ENCODE measurements at regions not wholly inside any gene's neighbourhood (a gene's known extent, or its start where the extent isn't known, plus 50 kb on each side); places are given as distances from the start of the nearest gene placed in this dataset.
A peak's percentile ranks its signal among the peaks of the same experiment; 100 is the strongest.
"Not testable (repeated sequence)": the region's sequence is repeated elsewhere in the genome, so short reads cannot be mapped to it uniquely, and the experiment has no call there.

GRCh38 chr3:171548917-171549316 lies 88.7 kb upstream of the TNIK start:
- ATAC-seq (no peak), DNase-seq (no peak)
- intact Hi-C loops (cut with DNase I), result no loop called here

- DNase-seq (no peak), ATAC-seq (peak in 1 of 2 donors; percentile 40)
- intact Hi-C loops (cut with DNase I), result no loop called here
Measured at GRCh38 chr3:171543759-171544300, 83.6 kb upstream of the TNIK start.

DNA sequence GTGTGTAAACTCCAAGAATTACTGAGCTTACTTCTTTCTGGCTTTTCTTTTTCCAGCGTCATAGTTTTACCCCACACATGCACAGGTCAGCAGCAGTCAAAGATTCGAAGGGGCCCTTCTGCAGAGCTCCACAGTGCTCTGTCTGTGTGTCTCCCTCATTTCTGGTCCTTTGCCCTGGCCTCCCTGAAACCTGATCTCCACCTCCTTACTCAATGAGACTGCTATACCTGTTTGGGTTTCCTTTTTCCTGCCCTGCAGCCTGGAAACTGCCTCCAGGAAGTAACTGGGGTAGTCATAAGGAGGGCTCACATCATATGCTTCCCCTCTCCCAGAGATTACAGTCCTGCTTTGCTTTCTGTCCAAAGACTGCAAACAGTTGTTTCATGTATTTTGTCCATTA lies 82.8 kb upstream of the TNIK start:
- no peak for ATAC-seq
- no peak for DNase-seq
- intact Hi-C loops (cut with DNase I), result no loop called here

DNA sequence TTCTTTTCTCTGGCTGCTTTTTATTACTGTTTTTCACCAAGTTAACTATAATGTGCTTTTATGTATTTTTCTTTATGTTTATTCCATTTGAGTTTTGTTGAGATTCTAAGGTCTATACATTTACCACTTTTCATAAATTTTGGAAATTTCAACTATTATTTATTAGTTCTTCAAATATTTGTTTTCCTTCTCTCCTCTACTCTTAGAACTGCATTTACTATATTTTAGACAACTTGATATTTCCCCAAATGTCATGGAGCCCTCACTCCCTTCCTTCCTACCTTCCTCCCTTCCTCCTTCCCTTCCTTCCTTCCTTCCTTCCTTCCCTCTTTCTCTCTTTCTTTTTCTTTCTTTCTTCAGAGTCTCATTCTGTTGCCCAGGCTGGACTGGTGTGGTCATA lies 81.4 kb upstream of the TNIK start:
- DNase-seq, result no peak
- intact Hi-C loops (cut with DNase I), result no loop called here
- ATAC-seq, result no peak

- DNase-seq (no peak), ATAC-seq (no peak)
- intact Hi-C loops (cut with DNase I), result no loop called here
Measured at GRCh38 chr3:171541181-171541580, 81.0 kb upstream of the TNIK start.

GRCh38 chr3:171535799-171536198 lies 75.6 kb upstream of the TNIK start:
- ATAC-seq, result no peak
- intact Hi-C loops (cut with DNase I), result no loop called here
- no peak for DNase-seq

- no peak for ATAC-seq
- intact Hi-C loops (cut with DNase I), result no loop called here
- no peak for DNase-seq
Measured at GRCh38 chr3:171535133-171535532, 74.9 kb upstream of the TNIK start.

GRCh38 chr3:171533702-171534101 lies 73.5 kb upstream of the TNIK start:
- DNase-seq (no peak), ATAC-seq (no peak)
- intact Hi-C loops (cut with DNase I), result no loop called here

- ATAC-seq (no peak), DNase-seq (no peak)
- intact Hi-C loops (cut with DNase I), result no loop called here
Measured at GRCh38 chr3:171532294-171532693, 72.1 kb upstream of the TNIK start.

DNA sequence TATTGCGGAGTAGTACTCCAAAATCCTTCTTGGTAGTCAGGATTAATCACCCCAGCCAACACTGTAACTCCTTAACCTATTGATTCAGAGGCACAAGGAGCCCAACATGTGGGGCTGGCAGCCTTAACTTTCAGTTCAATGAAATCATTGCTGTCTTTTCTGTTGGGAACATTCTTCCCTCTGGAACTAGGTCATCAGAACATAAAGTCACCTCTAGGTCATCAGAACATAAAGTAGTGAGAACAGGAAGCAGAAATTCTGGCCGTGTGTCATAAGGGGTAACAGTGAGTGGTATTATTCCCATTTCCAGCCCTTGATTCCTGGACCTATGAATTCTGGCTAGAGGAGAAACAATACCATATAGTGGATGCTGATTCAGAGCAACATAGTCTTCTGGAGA lies 71.5 kb upstream of the TNIK start:
- ATAC-seq (no peak), DNase-seq (no peak)
- intact Hi-C loops (cut with DNase I), result no loop called here

GRCh38 chr3:171528102-171528501 lies 67.9 kb upstream of the TNIK start:
- ATAC-seq (no peak), DNase-seq (no peak)
- intact Hi-C loops (cut with DNase I), result no loop called here

- intact Hi-C loops (cut with DNase I), result no loop called here
- DNase-seq, result no peak
- ATAC-seq, result no peak
Measured at GRCh38 chr3:171526869-171527268, 66.7 kb upstream of the TNIK start.

DNA sequence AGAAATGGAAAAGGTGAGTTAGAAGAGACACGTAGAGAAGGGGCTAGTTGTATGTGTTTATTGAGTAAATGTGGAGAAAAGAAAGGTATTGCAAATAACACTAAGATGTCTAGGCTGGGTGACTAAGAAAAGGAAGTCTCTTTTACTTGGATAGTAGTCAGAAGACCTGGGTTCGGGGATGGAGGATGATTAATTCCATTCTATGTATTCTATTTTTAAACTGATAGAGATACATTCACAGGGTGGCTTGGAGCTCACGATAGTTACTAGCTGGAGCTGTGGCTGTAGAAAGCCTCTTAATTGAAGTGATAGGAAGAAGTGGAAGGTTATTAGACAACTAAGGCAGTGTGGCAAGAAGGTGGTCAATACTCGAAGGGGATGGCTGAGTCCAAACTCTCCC lies 65.9 kb upstream of the TNIK start:
- DNase-seq (no peak), ATAC-seq (no peak)

GRCh38 chr3:171525437-171525836 lies 65.2 kb upstream of the TNIK start:
- no peak for DNase-seq
- no peak for ATAC-seq
- intact Hi-C loops (cut with DNase I), result no loop called here

More for the DNA sequence above, 65.9 kb upstream of the TNIK start:
- intact Hi-C loops (cut with DNase I), result no loop called here

DNA sequence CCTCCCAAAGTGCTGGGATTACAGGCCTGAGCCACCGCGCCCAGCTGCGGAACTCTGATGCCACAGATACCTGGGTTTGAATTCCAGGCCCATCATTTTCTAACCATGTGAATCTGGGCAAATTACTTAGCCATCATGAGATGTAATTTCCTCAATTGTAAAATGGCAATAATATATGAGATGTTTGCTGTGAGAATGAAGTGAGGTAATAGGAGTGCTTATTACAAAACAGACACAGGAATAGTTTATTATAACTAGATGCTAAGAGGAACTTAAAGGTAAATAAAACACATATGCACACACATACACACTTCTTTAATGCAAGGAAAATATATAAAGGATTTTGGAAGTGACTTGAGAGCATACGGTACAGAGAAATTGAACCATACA lies 64.7 kb upstream of the TNIK start:
- no peak for DNase-seq
- intact Hi-C loops (cut with DNase I), result no loop called here
- ATAC-seq, result no peak

- ATAC-seq (no peak), DNase-seq (no peak)
- intact Hi-C loops (cut with DNase I), result no loop called here
Measured at GRCh38 chr3:171522651-171523050, 62.4 kb upstream of the TNIK start.

DNA sequence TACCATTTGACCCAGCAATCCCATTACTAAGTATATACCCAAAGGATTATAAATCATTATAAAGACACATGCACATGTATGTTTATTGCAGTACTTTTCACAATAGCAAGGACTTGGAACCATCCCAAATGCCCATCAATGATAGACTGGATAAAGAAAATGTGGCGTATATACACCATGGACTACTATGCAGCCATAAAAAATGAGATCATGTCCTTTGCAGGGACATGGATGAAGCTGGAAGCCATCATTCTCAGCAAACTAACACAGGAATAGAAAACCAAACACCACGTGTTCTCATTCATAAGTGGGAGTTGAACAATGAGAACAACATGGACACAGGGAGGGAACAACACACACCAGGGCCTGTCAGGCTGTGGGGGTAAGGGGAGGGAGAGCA lies 59.2 kb upstream of the TNIK start:
- ATAC-seq; DNase-seq; intact Hi-C loops (cut with DNase I): not testable (repeated sequence)

GRCh38 chr3:171516765-171517164 lies 56.6 kb upstream of the TNIK start:
- intact Hi-C loops (cut with DNase I), result no loop called here
- no peak for ATAC-seq

GRCh38 chr3:171514466-171514865 lies 54.3 kb upstream of the TNIK start:
- no peak for ATAC-seq
- DNase-seq, result no peak
- intact Hi-C loops (cut with DNase I), result no loop called here

More at GRCh38 chr3:171516765-171517164, 56.6 kb upstream of the TNIK start:
- no peak for DNase-seq

- ATAC-seq (peak in 1 of 2 donors; percentile 33), DNase-seq (no peak)
- intact Hi-C loops (cut with DNase I), result no loop called here
Measured at GRCh38 chr3:171511450-171511849, 51.2 kb upstream of the TNIK start.
